ENCODE measurements at regions not wholly inside any gene's neighbourhood (a gene's known extent, or its start where the extent isn't known, plus 50 kb on each side); places are given as distances from the start of the nearest gene placed in this dataset.

DNA sequence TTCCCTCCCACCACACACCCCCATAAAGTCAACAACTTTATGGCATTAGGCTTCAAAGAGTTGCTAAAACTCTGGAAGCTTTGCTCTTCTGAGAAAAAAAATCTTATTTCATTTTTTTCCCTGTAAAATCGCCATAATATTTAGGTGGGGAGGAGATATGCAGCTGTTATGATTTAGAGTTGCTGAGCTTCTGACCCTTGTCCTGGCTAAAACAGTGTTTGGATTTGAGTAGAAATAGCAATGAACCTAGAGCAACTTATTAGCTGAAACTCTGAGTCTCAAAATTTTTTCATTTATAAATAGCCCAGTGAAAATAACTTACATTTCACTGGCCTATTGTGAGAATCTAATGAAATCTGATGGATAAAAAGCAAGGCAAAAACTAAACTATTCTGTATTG is 482.8 kb upstream of the NFIA start:
- TF ChIP-seq, protein P1, sequence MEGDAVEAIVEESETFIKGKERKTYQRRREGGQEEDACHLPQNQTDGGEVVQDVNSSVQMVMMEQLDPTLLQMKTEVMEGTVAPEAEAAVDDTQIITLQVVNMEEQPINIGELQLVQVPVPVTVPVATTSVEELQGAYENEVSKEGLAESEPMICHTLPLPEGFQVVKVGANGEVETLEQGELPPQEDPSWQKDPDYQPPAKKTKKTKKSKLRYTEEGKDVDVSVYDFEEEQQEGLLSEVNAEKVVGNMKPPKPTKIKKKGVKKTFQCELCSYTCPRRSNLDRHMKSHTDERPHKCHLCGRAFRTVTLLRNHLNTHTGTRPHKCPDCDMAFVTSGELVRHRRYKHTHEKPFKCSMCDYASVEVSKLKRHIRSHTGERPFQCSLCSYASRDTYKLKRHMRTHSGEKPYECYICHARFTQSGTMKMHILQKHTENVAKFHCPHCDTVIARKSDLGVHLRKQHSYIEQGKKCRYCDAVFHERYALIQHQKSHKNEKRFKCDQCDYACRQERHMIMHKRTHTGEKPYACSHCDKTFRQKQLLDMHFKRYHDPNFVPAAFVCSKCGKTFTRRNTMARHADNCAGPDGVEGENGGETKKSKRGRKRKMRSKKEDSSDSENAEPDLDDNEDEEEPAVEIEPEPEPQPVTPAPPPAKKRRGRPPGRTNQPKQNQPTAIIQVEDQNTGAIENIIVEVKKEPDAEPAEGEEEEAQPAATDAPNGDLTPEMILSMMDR (optimal IDR thresholded peaks at IDR 0.05 in 1 of 3, IDR thresholded peaks at IDR 0.05 in 1 of 3, conservative IDR thresholded peaks at IDR 0.05 in 1 of 3; ENCODE audit: extremely low read depth in 1 of 3, insufficient read depth in 2 of 3, low read length in 3 of 3), result no peak
- no peak for TF ChIP-seq EZH2 (IDR thresholded peaks at IDR 0.05; ENCODE audit: low read length)

Data from keratinocyte (primary cell).